Esophagus squamous epithelium (tissue), 5 donors: ENCODE measurements at regions not wholly inside any gene's neighbourhood (a gene's known extent, or its start where the extent isn't known, plus 50 kb on each side); places are given as distances from the start of the nearest gene placed in this dataset.

Experiments used
- DNase-seq: peaks from one replicate; lab custom pipeline; 2025; lab: John Stamatoyannopoulos, UW
- H3K27ac ChIP-seq, 4 donors: fragments of 200-600 bp; sonication (generic); one replicate each; pipeline ENCODE4 v1.5.1; 2016 to 2019; ENCODE audit warnings: mild to moderate bottlenecking in 1 of 4
- H3K27me3 ChIP-seq, 4 donors: fragments of 200-600 bp; sonication (generic); 1 replicate in 3 of 4; 2 replicates in 1 of 4; pipeline versions ENCODE4 v1.5.1 to v1.6.0; 2017 to 2021; ENCODE audit warnings: antibody characterized with exemption in 1 of 4
- H3K36me3 ChIP-seq, 3 donors: fragments of 200-600 bp; sonication (generic); one replicate each; pipeline ENCODE4 v1.5.1; 2016 to 2019
- H3K4me1 ChIP-seq, 3 donors: fragments of 200-600 bp; sonication (generic); one replicate each; pipeline ENCODE4 v1.5.1; 2017 to 2019
- H3K4me3 ChIP-seq, 4 donors: fragments of 200-600 bp; sonication (generic); 1 replicate in 3 of 4; 2 replicates in 1 of 4; pipeline ENCODE4 v1.5.1; 2016 to 2019; ENCODE audit warnings: mild to moderate bottlenecking in 2 of 4, moderate library complexity in 1 of 4
- H3K9me3 ChIP-seq, 3 donors: fragments of 200-600 bp; sonication (generic); one replicate each; pipeline ENCODE4 v1.5.1; 2016 to 2019
- CTCF ChIP-seq, 6 experiments: fragments of 450-650 bp in 4 of 6; fragments of 200-600 bp in 2 of 6; sonication (generic) in 2 of 6; IDR thresholded peaks; one replicate each; pipeline ENCODE4 v1.5.1; 2016 to 2019; ENCODE audit warnings: antibody characterized with exemption in 6 of 6, mild to moderate bottlenecking in 4 of 6, moderate library complexity in 4 of 6
- POLR2A ChIP-seq, 4 donors: fragments of 450-650 bp; IDR thresholded peaks; one replicate each; pipeline ENCODE4 v1.6.1; 2017; ENCODE audit warnings: antibody characterized with exemption in 4 of 4, mild to moderate bottlenecking in 4 of 4, moderate library complexity in 3 of 4
- WGBS, 2 donors: methylation state at CpG; one replicate each; pipeline ENCODE4 v1.1.5; 2018; 5-methylcytosine and 5-hydroxymethylcytosine counted together
- intact Hi-C: fragments of 100-400 bp; cut with DNase I; formaldehyde crosslinking; loops from one replicate; pipeline ENCODE4 v1.15.0; 2022
- donor health status: DM: yes; HTN: yes; CAD: no.

- intact Hi-C loops, result no loop called here
- Histone ChIP-seq H3K4me3 (no peak overlapping the region), H3K27ac (no peak overlapping the region), H3K9me3 (no peaks in the 10 kb centered on the region), H3K36me3 (no peaks in the 10 kb centered on the region), H3K4me1 (no peaks in the 10 kb centered on the region), H3K27me3 (no peaks in the 10 kb centered on the region)
- no peak for DNase-seq
- WGBS, 2 donors, result 85 to 95% methylated on average over 3 of the region's 3 CpGs
- no peak for TF ChIP-seq POLR2A (IDR thresholded peaks at IDR 0.05)
- no peak for TF ChIP-seq CTCF (IDR thresholded peaks at IDR 0.05)
Observed at GRCh38 chr1:177469519-177469918, 298.8 kb downstream of the BRINP2 start.

- no peak overlapping the region for H3K4me3 ChIP-seq
- no peaks in the 10 kb centered on the region for H3K4me1 ChIP-seq
- H3K9me3 ChIP-seq, result no peaks in the 10 kb centered on the region
- no peak overlapping the region for H3K27ac ChIP-seq
- TF ChIP-seq POLR2A (IDR thresholded peaks at IDR 0.05) (no peak), CTCF (IDR thresholded peaks at IDR 0.05) (no peak)
- no peaks in the 10 kb centered on the region for H3K27me3 ChIP-seq
- intact Hi-C loops, result no loop called here
- DNase-seq, result no peak
- WGBS, 2 donors, result 51 to 60% methylated on average over 2 of the region's 2 CpGs
- H3K36me3 ChIP-seq, result no peaks in the 10 kb centered on the region
Observed at GRCh38 chr1:177466286-177466685, 295.5 kb downstream of the BRINP2 start.

GRCh38 chr1:177464686-177465085 is 293.9 kb downstream of the BRINP2 start:
- WGBS, 2 donors, result 52 to 58% methylated on average over 2 of the region's 2 CpGs
- no peak for DNase-seq

GRCh38 chr1:177451191-177451590 is 280.4 kb downstream of the BRINP2 start:
- TF ChIP-seq POLR2A (IDR thresholded peaks at IDR 0.05), result no peak
- TF ChIP-seq CTCF (IDR thresholded peaks at IDR 0.05), result no peak
- H3K9me3 ChIP-seq, result no peaks in the 10 kb centered on the region
- H3K4me3 ChIP-seq, result no peak overlapping the region
- H3K27ac ChIP-seq, result no peak overlapping the region
- intact Hi-C loops, result no loop called here
- 78 to 100% methylated on average over 1 to 2 of the region's 2 CpGs for WGBS, 2 donors
- no peak for DNase-seq
- H3K36me3 ChIP-seq, result no peaks in the 10 kb centered on the region
- H3K4me1 ChIP-seq, result no peaks in the 10 kb centered on the region
- no peaks in the 10 kb centered on the region for H3K27me3 ChIP-seq

More at GRCh38 chr1:177464686-177465085, 293.9 kb downstream of the BRINP2 start:
- H3K27ac ChIP-seq, result no peak overlapping the region
- H3K27me3 ChIP-seq, result no peaks in the 10 kb centered on the region
- H3K4me1 ChIP-seq, result no peaks in the 10 kb centered on the region
- H3K4me3 ChIP-seq, result no peak overlapping the region
- H3K9me3 ChIP-seq, result no peaks in the 10 kb centered on the region
- intact Hi-C loops, result no loop called here
- no peaks in the 10 kb centered on the region for H3K36me3 ChIP-seq
- TF ChIP-seq POLR2A (IDR thresholded peaks at IDR 0.05) (no peak), CTCF (IDR thresholded peaks at IDR 0.05) (no peak)

- WGBS, 2 donors, result 36 to 43% methylated on average over 5 of the region's 5 CpGs
- no peak for TF ChIP-seq CTCF (IDR thresholded peaks at IDR 0.05)
- TF ChIP-seq POLR2A (IDR thresholded peaks at IDR 0.05), result no peak
- H3K27ac ChIP-seq, result no peak overlapping the region
- H3K4me3 ChIP-seq, result no peak overlapping the region
- intact Hi-C loops, result no loop called here
- no peak for DNase-seq
- no peaks in the 10 kb centered on the region for H3K9me3 ChIP-seq
- no peaks in the 10 kb centered on the region for H3K4me1 ChIP-seq
- no peaks in the 10 kb centered on the region for H3K27me3 ChIP-seq
- H3K36me3 ChIP-seq, result no peaks in the 10 kb centered on the region
Observed at GRCh38 chr1:177448652-177449357, 278.0 kb downstream of the BRINP2 start.
